HG03558 (cell line): ENCODE measurements at regions not wholly inside any gene's neighbourhood (a gene's known extent, or its start where the extent isn't known, plus 50 kb on each side); places are given as distances from the start of the nearest gene placed in this dataset.

Experiments
- ATAC-seq: cut with Tn5 transposase; IDR thresholded peaks from one replicate; pipeline ENCODE4 v1.9.1; 2021; ENCODE audit warnings: moderate number of reproducible peaks; ENCODE audit not compliant: unreplicated experiment; ENCODE audit errors: extremely low read depth

- ATAC-seq, result no peak
Observed at GRCh38 chrX:39309018-39309635, 507.9 kb downstream of the MID1IP1 start.

GRCh38 chrX:39309721-39310152 lies 508.5 kb downstream of the MID1IP1 start:
- no peak for ATAC-seq

DNA sequence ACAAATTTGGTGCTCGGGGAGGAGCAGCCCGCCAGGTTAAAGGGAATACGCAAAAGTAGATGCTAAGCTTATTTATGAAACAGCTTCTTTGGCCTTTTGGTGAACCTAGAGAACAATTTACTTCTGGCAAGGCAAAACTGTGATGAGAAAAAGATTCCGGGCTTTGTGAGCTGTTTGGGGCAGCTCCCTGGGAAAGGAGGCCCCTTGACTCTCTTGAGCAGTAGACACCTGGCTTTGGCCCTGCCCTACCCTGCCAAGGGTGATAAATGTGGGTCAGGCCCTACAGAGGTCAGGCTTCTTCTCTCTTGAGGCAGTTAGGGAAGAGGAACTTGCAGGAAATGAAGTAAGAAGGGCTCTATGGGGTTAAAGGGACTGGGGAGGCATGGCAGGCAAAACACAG lies 509.6 kb downstream of the MID1IP1 start:
- ATAC-seq, result no peak

- ATAC-seq, result no peak
Observed at GRCh38 chrX:39311646-39312045, 510.4 kb downstream of the MID1IP1 start.

DNA sequence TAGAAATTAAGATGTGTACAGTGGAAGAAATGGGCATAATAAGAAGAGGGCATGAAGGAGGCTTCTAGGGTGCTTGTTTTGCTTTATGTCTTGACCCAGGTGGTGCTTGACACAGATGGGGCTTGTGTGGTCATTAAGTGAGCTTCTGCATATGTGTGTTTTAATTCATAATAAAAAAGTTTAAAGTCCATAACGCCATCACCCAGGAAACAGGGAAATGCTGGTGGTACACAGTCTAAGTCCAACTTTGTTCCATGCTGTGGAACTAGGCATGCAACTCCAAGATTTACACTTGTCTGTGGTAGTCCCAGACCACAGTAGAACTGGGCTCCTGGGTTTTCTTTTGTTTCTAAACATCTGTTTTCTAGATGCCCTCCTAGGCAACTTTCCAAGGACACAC lies 511.9 kb downstream of the MID1IP1 start:
- no peak for ATAC-seq

GRCh38 chrX:39318506-39319343 lies 517.5 kb downstream of the MID1IP1 start:
- ATAC-seq, result no peak

DNA sequence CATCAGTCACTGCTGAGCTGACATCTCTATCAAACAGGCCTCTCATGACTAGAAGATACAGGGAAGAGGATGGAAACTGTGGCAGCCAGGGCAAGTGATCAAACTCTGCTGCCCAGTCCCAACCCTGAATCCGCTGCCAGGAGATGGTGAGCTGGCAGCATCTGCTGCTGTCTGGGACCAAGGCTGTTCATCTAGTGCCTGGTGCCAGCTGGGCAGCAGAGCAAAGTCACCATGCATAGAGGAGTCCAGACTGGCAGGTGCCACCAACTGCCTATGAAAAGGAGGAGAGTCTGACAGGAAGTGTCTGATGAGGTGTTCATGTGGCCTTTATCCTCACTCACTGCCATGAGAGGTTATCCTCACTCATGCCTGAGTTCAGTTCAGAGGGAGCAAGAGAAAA lies 518.9 kb downstream of the MID1IP1 start:
- ATAC-seq, result no peak

GRCh38 chrX:39322496-39322895 lies 521.2 kb downstream of the MID1IP1 start:
- no peak for ATAC-seq

DNA sequence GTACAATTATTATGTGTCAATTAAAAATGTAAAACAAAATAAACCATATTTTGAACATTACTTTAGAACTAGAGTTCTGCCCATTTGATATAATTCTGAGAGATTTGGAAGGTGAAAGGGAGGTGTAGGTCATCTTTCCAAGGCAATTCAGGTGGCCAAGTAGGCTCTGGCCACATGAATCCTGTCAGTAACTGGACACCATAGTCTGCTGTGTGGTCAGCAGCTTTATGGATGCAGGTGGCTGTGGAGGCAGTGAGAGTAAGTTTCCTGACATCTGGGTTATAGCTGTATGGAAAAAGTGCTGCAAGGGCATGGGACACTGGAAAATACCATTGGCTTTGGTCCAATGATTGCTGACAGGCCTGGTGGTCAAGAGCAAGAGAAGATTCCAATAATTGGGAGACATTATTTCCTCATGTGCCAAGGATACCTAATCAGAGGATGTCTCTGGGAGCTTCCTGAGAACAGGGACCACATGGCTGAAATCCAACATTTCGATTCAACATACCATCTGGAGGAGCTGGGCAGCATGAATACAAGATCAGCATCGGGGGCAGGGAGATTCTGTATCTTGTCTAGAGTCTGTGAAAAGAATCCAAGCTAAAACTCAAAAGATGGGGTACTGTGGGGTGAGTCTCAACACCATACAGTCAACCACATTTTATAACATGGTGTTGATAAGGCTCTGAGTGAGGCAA lies 523.1 kb downstream of the MID1IP1 start:
- no peak for ATAC-seq

- ATAC-seq, result no peak
Observed at GRCh38 chrX:39327255-39327654, 526.0 kb downstream of the MID1IP1 start.

DNA sequence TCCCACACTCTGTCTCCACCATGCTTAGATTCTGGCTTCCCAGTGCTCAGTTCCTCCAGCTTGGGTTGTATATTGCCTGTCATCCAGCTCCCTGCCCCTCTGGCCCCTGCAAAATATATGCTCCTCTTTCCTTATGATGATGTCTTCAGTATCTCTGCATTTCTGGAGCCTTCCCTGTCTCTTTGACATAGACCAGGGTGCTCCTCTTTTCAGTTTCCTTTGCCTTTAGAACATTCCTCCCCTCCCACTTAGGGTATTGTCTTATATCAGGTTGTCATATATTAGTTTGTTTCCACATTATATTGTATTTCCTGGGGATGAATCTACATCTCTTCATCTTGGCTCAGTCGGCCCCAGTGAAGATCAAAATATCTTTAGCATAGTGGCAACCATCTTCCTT lies 526.4 kb downstream of the MID1IP1 start:
- no peak for ATAC-seq

- ATAC-seq, result no peak
Observed at GRCh38 chrX:39328661-39329060, 527.4 kb downstream of the MID1IP1 start.

DNA sequence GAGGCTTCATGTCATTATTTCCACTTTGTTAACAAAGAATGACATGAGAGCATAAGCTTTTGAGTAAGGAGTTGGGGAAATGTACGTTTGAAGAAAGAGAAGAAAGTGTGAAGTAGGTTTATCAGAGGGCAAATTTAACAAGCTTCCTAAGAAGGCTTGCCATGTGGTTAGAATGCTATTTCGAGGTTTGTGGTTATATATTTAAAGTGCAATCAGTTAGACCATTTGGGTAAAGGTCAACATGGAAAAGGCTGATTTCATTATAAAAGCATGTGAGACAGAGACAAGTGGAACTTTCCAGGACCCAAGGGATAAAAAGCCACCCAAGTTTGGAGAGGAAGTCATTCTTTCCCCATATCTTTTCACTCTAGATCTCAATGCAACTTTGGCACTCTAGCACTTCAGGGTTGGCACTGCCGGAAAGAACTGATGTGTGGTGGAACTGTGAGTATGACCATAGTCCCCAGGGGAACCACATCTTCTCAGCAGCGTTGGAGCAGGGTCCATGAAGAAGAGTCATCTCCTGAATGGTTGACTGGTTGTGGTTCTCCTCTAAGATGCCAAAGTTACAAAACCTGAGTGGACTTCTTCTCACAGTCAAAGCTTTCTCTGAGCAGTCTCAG lies 529.9 kb downstream of the MID1IP1 start:
- ATAC-seq, result no peak

- no peak for ATAC-seq
Observed at GRCh38 chrX:39333451-39333850, 532.2 kb downstream of the MID1IP1 start.

DNA sequence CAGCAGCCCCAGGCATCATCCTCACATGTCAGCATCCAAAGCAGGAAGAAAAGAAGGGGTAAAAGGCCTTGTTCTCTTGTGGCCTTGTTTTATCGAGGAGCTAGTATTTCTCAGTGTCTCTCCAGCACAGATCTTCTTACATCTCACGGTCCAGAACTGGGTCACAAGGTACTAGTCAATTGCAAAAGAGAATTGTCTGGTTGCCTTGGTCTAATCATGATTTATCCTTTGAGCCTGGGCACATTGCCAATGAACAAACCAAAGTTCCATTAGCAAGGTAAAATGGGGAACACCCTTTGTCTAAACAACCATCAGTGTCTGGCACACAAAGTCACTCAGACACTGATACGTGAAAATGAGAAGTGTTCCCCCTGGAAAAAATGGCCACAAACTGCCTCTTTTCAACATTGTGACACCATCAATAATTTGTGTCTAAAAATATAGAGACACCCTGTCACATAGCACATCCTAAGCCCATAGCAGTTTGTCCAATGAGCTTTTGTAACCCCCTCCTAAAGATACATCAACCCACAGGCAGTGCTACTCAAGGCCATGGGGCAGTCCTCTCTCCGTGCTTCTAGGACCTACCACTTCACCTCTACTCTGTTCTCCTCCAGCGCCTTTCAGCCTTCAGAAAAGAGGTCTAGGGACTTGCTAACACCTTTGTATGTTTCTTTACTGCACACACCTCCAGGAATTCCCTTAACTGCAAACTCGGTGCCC lies 534.4 kb downstream of the MID1IP1 start:
- ATAC-seq, result no peak

- no peak for ATAC-seq
Observed at GRCh38 chrX:39336671-39337311, 535.5 kb downstream of the MID1IP1 start.

- ATAC-seq, result no peak
Observed at GRCh38 chrX:39337451-39337850, 536.2 kb downstream of the MID1IP1 start.

DNA sequence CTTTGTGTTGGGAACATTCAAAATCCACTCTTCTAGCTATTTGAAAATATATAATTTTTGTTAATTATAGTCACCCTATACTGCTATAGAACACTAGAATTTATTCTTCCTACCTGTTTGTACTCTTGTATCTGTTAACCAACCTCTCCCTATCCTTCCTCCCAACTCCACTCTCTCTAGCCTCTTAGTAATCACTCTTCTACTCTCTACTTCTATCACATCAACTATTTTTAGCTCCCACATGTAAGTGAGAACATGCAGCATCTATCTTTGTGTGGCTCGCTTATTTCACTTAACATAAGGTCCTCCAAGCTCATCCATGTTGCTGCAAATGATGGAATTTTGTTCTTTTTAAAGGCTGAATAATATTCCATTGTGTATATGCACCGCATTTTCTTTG lies 537.3 kb downstream of the MID1IP1 start:
- no peak for ATAC-seq

- ATAC-seq, result no peak
Observed at GRCh38 chrX:39356119-39356807, 555.0 kb downstream of the MID1IP1 start.
